Suprapubic skin (tissue), 4 donors: ENCODE measurements at regions not wholly inside any gene's neighbourhood (a gene's known extent, or its start where the extent isn't known, plus 50 kb on each side); places are given as distances from the start of the nearest gene placed in this dataset.

Source experiments
- DNase-seq, 2 donors: peaks; one replicate each; pipeline ENCODE4 v3.0.0-alpha.2; 2019; ENCODE audit warnings: low spot score in 2 of 2
- H3K27ac ChIP-seq: fragments of 200-600 bp; sonication (generic); one replicate; pipeline ENCODE4 v1.5.1; 2019
- H3K27me3 ChIP-seq: fragments of 200-600 bp; sonication (generic); one replicate; pipeline ENCODE4 v1.5.1; 2019
- H3K36me3 ChIP-seq: fragments of 200-600 bp; sonication (generic); one replicate; pipeline ENCODE4 v1.5.1; 2019
- H3K4me1 ChIP-seq: fragments of 200-600 bp; sonication (generic); one replicate; pipeline ENCODE4 v1.5.1; 2019
- H3K4me3 ChIP-seq: fragments of 200-600 bp; sonication (generic); one replicate; pipeline ENCODE4 v1.5.1; 2019; ENCODE audit warnings: mild to moderate bottlenecking
- H3K9me3 ChIP-seq: fragments of 200-600 bp; sonication (generic); one replicate; pipeline ENCODE4 v1.5.1; 2019
- CTCF ChIP-seq, 2 donors: fragments of 200-600 bp in 1 of 2; fragments of 450-650 bp in 1 of 2; sonication (generic) in 1 of 2; IDR thresholded peaks; one replicate each; pipeline ENCODE4 v1.5.1; 2016 to 2019; ENCODE audit warnings: antibody characterized with exemption in 2 of 2, mild to moderate bottlenecking in 1 of 2, moderate library complexity in 1 of 2
- EP300 ChIP-seq: sonication (generic); formaldehyde crosslinking; IDR thresholded peaks from one replicate; pipeline ENCODE4 v1.6.1; 2017; ENCODE audit warnings: antibody characterized with exemption
- POLR2A ChIP-seq, 2 donors: fragments of 450-650 bp; IDR thresholded peaks; one replicate each; pipeline ENCODE4 v1.6.1; 2017; ENCODE audit warnings: antibody characterized with exemption in 2 of 2, mild to moderate bottlenecking in 2 of 2, moderate library complexity in 2 of 2
- POLR2AphosphoS5 ChIP-seq, 3 donors: sonication (generic); formaldehyde crosslinking; IDR thresholded peaks; one replicate each; pipeline ENCODE4 v1.6.1; 2017; ENCODE audit warnings: antibody characterized with exemption in 3 of 3
- WGBS: methylation state at CpG from one replicate; pipeline ENCODE4 v1.1.5; 2018; 5-methylcytosine and 5-hydroxymethylcytosine counted together

DNA sequence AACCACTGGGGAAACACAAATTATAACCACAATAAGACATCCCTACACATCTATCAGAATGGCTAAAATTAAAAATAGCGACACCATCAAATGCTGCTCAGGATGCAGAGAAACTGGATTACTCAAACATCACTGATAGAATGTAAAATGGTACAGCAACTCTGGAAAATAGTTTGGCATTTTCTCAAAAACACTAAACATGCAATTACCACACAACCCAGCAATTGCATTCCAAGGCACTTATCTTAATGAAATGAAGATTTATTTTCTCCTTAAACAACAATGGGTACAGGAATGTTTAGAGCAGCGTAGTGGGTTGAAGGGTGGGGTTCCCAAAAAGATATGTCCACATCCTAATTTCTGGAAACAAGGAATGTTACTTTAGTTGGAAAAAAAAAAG is 309.0 kb upstream of the PMFBP1 start:
- no peak for DNase-seq
- WGBS, result 49% methylated on average over 2 of the region's 2 CpGs
- no peaks in the 10 kb centered on the region for H3K36me3 ChIP-seq
- TF ChIP-seq CTCF (IDR thresholded peaks at IDR 0.05) (no peak), POLR2A (IDR thresholded peaks at IDR 0.05) (no peak), POLR2AphosphoS5 (IDR thresholded peaks at IDR 0.05) (no peak), EP300 (no peak)
- no peaks in the 10 kb centered on the region for H3K4me1 ChIP-seq
- H3K4me3 ChIP-seq, result no peak overlapping the region
- H3K27me3 ChIP-seq, result no peaks in the 10 kb centered on the region
- no peaks in the 10 kb centered on the region for H3K9me3 ChIP-seq
- no peak overlapping the region for H3K27ac ChIP-seq

- Histone ChIP-seq H3K27ac (no peak overlapping the region), H3K27me3 (no peaks in the 10 kb centered on the region), H3K4me3 (no peak overlapping the region), H3K9me3 (no peaks in the 10 kb centered on the region), H3K4me1 (no peaks in the 10 kb centered on the region), H3K36me3 (no peaks in the 10 kb centered on the region)
- no peak for TF ChIP-seq POLR2A (IDR thresholded peaks at IDR 0.05)
- no peak for TF ChIP-seq CTCF (IDR thresholded peaks at IDR 0.05)
- no peak for TF ChIP-seq POLR2AphosphoS5 (IDR thresholded peaks at IDR 0.05)
- no peak for TF ChIP-seq EP300
- DNase-seq, result no peak
- WGBS, result 77% methylated on average over 3 of the region's 3 CpGs
Measured at GRCh38 chr16:72475688-72476087, 303.7 kb upstream of the PMFBP1 start.

- no peaks in the 10 kb centered on the region for H3K9me3 ChIP-seq
- no peak overlapping the region for H3K27ac ChIP-seq
- TF ChIP-seq EP300 (no peak), POLR2A (IDR thresholded peaks at IDR 0.05) (no peak), CTCF (IDR thresholded peaks at IDR 0.05) (no peak), POLR2AphosphoS5 (IDR thresholded peaks at IDR 0.05) (no peak)
- H3K27me3 ChIP-seq, result no peaks in the 10 kb centered on the region
- DNase-seq, result no peak
- H3K4me3 ChIP-seq, result no peak overlapping the region
- 63% methylated on average over 2 of the region's 2 CpGs for whole genome bisulfite sequencing
- H3K36me3 ChIP-seq, result no peaks in the 10 kb centered on the region
- H3K4me1 ChIP-seq, result no peaks in the 10 kb centered on the region
Measured at GRCh38 chr16:72474501-72475123, 302.7 kb upstream of the PMFBP1 start.

DNA sequence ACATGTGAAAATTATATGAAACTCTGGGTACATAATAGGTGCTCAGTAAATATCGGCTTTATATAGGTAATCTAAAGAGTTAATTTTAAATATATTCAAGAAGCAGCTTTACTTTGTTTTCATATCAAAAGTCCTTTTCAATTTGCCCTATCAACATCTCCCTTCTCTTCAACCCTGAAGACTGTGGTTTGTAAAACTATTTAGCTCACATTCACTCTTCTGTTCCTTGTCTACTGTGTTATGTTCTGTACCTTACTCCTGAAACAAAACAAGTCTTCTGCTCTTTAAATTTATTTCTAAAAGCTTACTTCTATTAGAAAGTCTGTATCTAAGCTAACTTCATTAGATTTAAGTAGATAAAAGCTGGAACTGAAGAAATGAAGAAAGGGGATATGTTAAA is 301.7 kb upstream of the PMFBP1 start:
- no peak for DNase-seq
- Histone ChIP-seq H3K36me3 (no peaks in the 10 kb centered on the region), H3K4me3 (no peak overlapping the region), H3K27me3 (no peaks in the 10 kb centered on the region), H3K4me1 (no peaks in the 10 kb centered on the region), H3K9me3 (no peaks in the 10 kb centered on the region), H3K27ac (no peak overlapping the region)
- WGBS, result 95% methylated on average over 1 of the region's 1 CpG
- TF ChIP-seq EP300 (no peak), POLR2AphosphoS5 (IDR thresholded peaks at IDR 0.05) (no peak), CTCF (IDR thresholded peaks at IDR 0.05) (no peak), POLR2A (IDR thresholded peaks at IDR 0.05) (no peak)

- H3K27me3 ChIP-seq, result no peaks in the 10 kb centered on the region
- 94% methylated on average over 12 of the region's 12 CpGs for WGBS
Measured at GRCh38 chr16:72471317-72471924, 299.5 kb upstream of the PMFBP1 start.

More at GRCh38 chr16:72471317-72471924, 299.5 kb upstream of the PMFBP1 start:
- Histone ChIP-seq H3K27ac (no peak overlapping the region), H3K4me3 (no peak overlapping the region), H3K9me3 (no peaks in the 10 kb centered on the region), H3K36me3 (no peaks in the 10 kb centered on the region), H3K4me1 (no peaks in the 10 kb centered on the region)
- DNase-seq, result no peak
- no peak for TF ChIP-seq POLR2AphosphoS5 (IDR thresholded peaks at IDR 0.05)
- TF ChIP-seq EP300, result no peak
- TF ChIP-seq POLR2A (IDR thresholded peaks at IDR 0.05), result no peak
- no peak for TF ChIP-seq CTCF (IDR thresholded peaks at IDR 0.05)
